Neural cell (in vitro differentiated cells): ENCODE measurements at regions not wholly inside any gene's neighbourhood (a gene's known extent, or its start where the extent isn't known, plus 50 kb on each side); places are given as distances from the start of the nearest gene placed in this dataset.

Experiments used
- CTCF ChIP-seq: fragments of 450-650 bp; IDR thresholded peaks from 2 replicates; pipeline ENCODE4 v1.5.1; 2014; ENCODE audit warnings: antibody characterized with exemption, mild to moderate bottlenecking, moderate library complexity; ENCODE audit not compliant: poor library complexity, severe bottlenecking
- EZH2 ChIP-seq: fragments of 200-600, 300-800 bp; shearing (Covaris generic), sonication (generic); IDR thresholded peaks from 2 replicates; pipeline ENCODE4 v1.6.1; 2014; ENCODE audit warnings: antibody characterized with exemption, low read length, borderline replicate concordance, mild to moderate bottlenecking; ENCODE audit not compliant: insufficient read depth, poor library complexity, severe bottlenecking
- POLR2AphosphoS5 ChIP-seq: IDR thresholded peaks from 2 replicates; pipeline ENCODE4 v1.6.1; 2012
- RAD21 ChIP-seq: fragments of 450-650 bp; conservative IDR thresholded peaks from 2 replicates; pipeline ENCODE4 v1.6.1; 2014; ENCODE audit warnings: antibody characterized with exemption, mild to moderate bottlenecking, moderate library complexity
- REST ChIP-seq: IDR thresholded peaks from 2 replicates; pipeline ENCODE4 v1.6.1; 2012; ENCODE audit warnings: borderline replicate concordance
- SMC3 ChIP-seq: fragments of 450-650 bp; conservative IDR thresholded peaks from 2 replicates; pipeline ENCODE4 v1.6.1; 2014; ENCODE audit warnings: antibody characterized with exemption, mild to moderate bottlenecking, moderate library complexity; ENCODE audit not compliant: poor library complexity

GRCh38 chr5:30150231-30150630 is 1043.3 kb upstream of the CDH6 start:
- no peak for TF ChIP-seq RAD21
- TF ChIP-seq SMC3: no peak
- TF ChIP-seq CTCF: no peak
- TF ChIP-seq EZH2: no peak
- TF ChIP-seq POLR2AphosphoS5: no peak
- no peak for TF ChIP-seq REST
